HEK293 (cell line): ENCODE measurements at regions not wholly inside any gene's neighbourhood (a gene's known extent, or its start where the extent isn't known, plus 50 kb on each side); places are given as distances from the start of the nearest gene placed in this dataset.

Experiments
- CTCF ChIA-PET: fragments of 350-600 bp; formaldehyde crosslinking; extraction: SDS; loops from one replicate; lab custom pipeline; 2021; ENCODE audit warnings: antibody characterized with exemption; lab: Yijun Ruan, JAX
- POLR2A ChIA-PET: fragments of 300-600 bp; formaldehyde crosslinking; extraction: SDS; loops from one replicate; lab custom pipeline; 2020; ENCODE audit warnings: antibody characterized with exemption, inconsistent platforms; lab: Yijun Ruan, JAX
- H3K27ac ChIP-seq: fragments of 200-500 bp; sonication (Bioruptor generic); 2 replicates; pipeline ENCODE4 v1.5.1; 2014; ENCODE audit warnings: low read depth, low read length, control low read depth, inconsistent platforms; ENCODE audit errors: extremely low read depth
- H3K36me3 ChIP-seq, 2 experiments: fragments of 200-500 bp in 1 of 2; sonication (Bioruptor generic) in 1 of 2; 1 replicate in 1 of 2; 2 replicates in 1 of 2; pipeline ENCODE4 v1.5.1; 2014 to 2017; ENCODE audit warnings: inconsistent platforms in 2 of 2, low read length in 2 of 2; ENCODE audit not compliant: control insufficient read depth in 2 of 2, insufficient read depth in 1 of 2
- H3K4me1 ChIP-seq: fragments of 200-500 bp; sonication (Bioruptor generic); 2 replicates; pipeline ENCODE4 v1.5.1; 2014; ENCODE audit warnings: mild to moderate bottlenecking, low read length, inconsistent platforms; ENCODE audit not compliant: control insufficient read depth, insufficient read depth
- H3K4me3 ChIP-seq: 2 replicates; pipeline ENCODE4 v1.5.1; 2011; ENCODE audit warnings: low read depth, mild to moderate bottlenecking, control low read depth, low read length, moderate library complexity
- H3K9me3 ChIP-seq: fragments of 200-500 bp; sonication (Bioruptor generic); 2 replicates; pipeline ENCODE4 v1.5.1; 2014; ENCODE audit warnings: low read depth, low read length, inconsistent platforms; ENCODE audit not compliant: control insufficient read depth, insufficient read depth
- GLIS2 ChIP-seq: fragments of 450-650 bp; formaldehyde crosslinking; IDR thresholded peaks from 2 replicates; pipeline ENCODE4 v1.5.1; 2016; ENCODE audit warnings: missing biosample characterization, missing genetic modification characterization
- TRIM28 ChIP-seq: IDR thresholded peaks from 2 replicates; pipeline ENCODE4 v1.6.1; 2011; ENCODE audit warnings: low read length, control low read depth, borderline replicate concordance
- ZNF114 ChIP-seq: fragments of 450-650 bp; formaldehyde crosslinking; IDR thresholded peaks from 2 replicates; pipeline ENCODE4 v1.5.0; 2017; ENCODE audit warnings: missing biosample characterization, missing genetic modification characterization
- ZNF155 ChIP-seq: fragments of 450-650 bp; formaldehyde crosslinking; IDR thresholded peaks from 2 replicates; pipeline ENCODE4 v1.5.1; 2016; ENCODE audit warnings: missing biosample characterization, missing genetic modification characterization
- ZNF223 ChIP-seq: fragments of 450-650 bp; formaldehyde crosslinking; IDR thresholded peaks from 2 replicates; pipeline ENCODE4 v1.5.1; 2016; ENCODE audit warnings: missing biosample characterization, missing genetic modification characterization
- ZNF248 ChIP-seq: fragments of 450-650 bp; formaldehyde crosslinking; IDR thresholded peaks from 2 replicates; pipeline ENCODE4 v1.5.1; 2017; ENCODE audit warnings: missing biosample characterization, missing genetic modification characterization
- ZNF266 ChIP-seq: fragments of 450-650 bp; formaldehyde crosslinking; IDR thresholded peaks from 2 replicates; pipeline ENCODE4 v1.5.1; 2016; ENCODE audit warnings: missing biosample characterization, missing genetic modification characterization, low read depth
- ZNF629 ChIP-seq: fragments of 450-650 bp; formaldehyde crosslinking; IDR thresholded peaks from 2 replicates; pipeline ENCODE4 v1.5.1; 2017; ENCODE audit warnings: missing biosample characterization, missing genetic modification characterization
- ZSCAN16 ChIP-seq: fragments of 450-650 bp; formaldehyde crosslinking; IDR thresholded peaks from 2 replicates; pipeline ENCODE4 v1.5.1; 2016; ENCODE audit warnings: missing biosample characterization, missing genetic modification characterization
- TF ChIP-seq, protein P1 (sequence below): fragments of 450-650 bp; formaldehyde crosslinking; IDR thresholded peaks from 2 replicates; pipeline ENCODE4 v1.5.1; 2017; ENCODE audit warnings: missing biosample characterization, missing genetic modification characterization
- TF ChIP-seq, protein P2 (sequence below): fragments of 450-650 bp; formaldehyde crosslinking; IDR thresholded peaks from 2 replicates; pipeline ENCODE4 v1.5.1; 2017; ENCODE audit warnings: missing biosample characterization, missing genetic modification characterization
- TF ChIP-seq, protein P3 (sequence below): fragments of 450-650 bp; formaldehyde crosslinking; IDR thresholded peaks from 2 replicates; pipeline ENCODE4 v1.5.1; 2016; ENCODE audit warnings: missing biosample characterization, missing genetic modification characterization
- TF ChIP-seq, protein P4 (sequence below): fragments of 450-650 bp; formaldehyde crosslinking; IDR thresholded peaks from 2 replicates; pipeline ENCODE4 v1.5.0; 2017; ENCODE audit warnings: missing biosample characterization, missing genetic modification characterization, borderline replicate concordance
- TF ChIP-seq, protein P5 (sequence below): fragments of 450-650 bp; formaldehyde crosslinking; IDR thresholded peaks from 2 replicates; pipeline ENCODE4 v1.5.1; 2016; ENCODE audit warnings: missing biosample characterization, missing genetic modification characterization, borderline replicate concordance

DNA sequence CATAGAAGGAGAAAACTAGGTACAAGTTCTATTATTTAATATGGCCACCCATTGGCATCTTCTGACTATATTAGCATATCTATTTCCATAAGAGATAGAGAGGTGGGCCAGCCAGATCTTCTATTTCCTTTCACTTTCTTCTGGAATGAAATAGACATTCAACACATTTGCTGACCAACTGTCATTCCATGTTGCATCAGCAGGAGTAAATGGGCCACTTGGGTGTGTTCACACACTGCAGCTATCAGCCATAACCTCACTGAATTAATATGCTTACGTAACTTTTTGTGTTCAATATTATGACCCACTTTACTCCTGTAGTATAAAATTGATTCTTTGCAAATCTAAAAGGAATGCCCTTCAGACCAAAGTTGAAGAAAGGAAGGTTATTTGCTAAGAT lies 106.2 kb upstream of the LGR5 start:
- Histone ChIP-seq H3K9me3 (no peaks in the 10 kb centered on the region), H3K4me3 (no peak overlapping the region), H3K36me3 (no peaks in the 10 kb centered on the region)
- POLR2A ChIA-PET, result no interaction called here
- TF ChIP-seq, protein P1, sequence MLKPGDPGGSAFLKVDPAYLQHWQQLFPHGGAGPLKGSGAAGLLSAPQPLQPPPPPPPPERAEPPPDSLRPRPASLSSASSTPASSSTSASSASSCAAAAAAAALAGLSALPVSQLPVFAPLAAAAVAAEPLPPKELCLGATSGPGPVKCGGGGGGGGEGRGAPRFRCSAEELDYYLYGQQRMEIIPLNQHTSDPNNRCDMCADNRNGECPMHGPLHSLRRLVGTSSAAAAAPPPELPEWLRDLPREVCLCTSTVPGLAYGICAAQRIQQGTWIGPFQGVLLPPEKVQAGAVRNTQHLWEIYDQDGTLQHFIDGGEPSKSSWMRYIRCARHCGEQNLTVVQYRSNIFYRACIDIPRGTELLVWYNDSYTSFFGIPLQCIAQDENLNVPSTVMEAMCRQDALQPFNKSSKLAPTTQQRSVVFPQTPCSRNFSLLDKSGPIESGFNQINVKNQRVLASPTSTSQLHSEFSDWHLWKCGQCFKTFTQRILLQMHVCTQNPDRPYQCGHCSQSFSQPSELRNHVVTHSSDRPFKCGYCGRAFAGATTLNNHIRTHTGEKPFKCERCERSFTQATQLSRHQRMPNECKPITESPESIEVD, result no peak
- TF ChIP-seq ZSCAN16, result no peak
- TF ChIP-seq, protein P2, sequence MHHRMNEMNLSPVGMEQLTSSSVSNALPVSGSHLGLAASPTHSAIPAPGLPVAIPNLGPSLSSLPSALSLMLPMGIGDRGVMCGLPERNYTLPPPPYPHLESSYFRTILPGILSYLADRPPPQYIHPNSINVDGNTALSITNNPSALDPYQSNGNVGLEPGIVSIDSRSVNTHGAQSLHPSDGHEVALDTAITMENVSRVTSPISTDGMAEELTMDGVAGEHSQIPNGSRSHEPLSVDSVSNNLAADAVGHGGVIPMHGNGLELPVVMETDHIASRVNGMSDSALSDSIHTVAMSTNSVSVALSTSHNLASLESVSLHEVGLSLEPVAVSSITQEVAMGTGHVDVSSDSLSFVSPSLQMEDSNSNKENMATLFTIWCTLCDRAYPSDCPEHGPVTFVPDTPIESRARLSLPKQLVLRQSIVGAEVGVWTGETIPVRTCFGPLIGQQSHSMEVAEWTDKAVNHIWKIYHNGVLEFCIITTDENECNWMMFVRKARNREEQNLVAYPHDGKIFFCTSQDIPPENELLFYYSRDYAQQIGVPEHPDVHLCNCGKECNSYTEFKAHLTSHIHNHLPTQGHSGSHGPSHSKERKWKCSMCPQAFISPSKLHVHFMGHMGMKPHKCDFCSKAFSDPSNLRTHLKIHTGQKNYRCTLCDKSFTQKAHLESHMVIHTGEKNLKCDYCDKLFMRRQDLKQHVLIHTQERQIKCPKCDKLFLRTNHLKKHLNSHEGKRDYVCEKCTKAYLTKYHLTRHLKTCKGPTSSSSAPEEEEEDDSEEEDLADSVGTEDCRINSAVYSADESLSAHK (tag by site-specific recombination), result no peak
- no peak for TF ChIP-seq ZNF155 (tag by site-specific recombination)
- no peak for TF ChIP-seq GLIS2 (tag by site-specific recombination)
- TF ChIP-seq, protein P3, sequence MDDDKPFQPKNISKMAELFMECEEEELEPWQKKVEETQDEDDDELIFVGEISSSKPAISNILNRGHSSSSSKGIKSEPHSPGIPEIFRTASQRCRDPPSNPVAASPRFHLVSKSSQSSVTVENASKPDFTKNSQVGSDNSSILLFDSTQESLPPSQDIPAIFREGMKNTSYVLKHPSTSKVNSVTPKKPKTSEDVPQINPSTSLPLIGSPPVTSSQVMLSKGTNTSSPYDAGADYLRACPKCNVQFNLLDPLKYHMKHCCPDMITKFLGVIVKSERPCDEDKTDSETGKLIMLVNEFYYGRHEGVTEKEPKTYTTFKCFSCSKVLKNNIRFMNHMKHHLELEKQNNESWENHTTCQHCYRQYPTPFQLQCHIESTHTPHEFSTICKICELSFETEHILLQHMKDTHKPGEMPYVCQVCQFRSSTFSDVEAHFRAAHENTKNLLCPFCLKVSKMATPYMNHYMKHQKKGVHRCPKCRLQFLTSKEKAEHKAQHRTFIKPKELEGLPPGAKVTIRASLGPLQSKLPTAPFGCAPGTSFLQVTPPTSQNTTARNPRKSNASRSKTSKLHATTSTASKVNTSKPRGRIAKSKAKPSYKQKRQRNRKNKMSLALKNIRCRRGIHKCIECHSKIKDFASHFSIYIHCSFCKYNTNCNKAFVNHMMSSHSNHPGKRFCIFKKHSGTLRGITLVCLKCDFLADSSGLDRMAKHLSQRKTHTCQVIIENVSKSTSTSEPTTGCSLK, result no peak
- TF ChIP-seq, protein P4, sequence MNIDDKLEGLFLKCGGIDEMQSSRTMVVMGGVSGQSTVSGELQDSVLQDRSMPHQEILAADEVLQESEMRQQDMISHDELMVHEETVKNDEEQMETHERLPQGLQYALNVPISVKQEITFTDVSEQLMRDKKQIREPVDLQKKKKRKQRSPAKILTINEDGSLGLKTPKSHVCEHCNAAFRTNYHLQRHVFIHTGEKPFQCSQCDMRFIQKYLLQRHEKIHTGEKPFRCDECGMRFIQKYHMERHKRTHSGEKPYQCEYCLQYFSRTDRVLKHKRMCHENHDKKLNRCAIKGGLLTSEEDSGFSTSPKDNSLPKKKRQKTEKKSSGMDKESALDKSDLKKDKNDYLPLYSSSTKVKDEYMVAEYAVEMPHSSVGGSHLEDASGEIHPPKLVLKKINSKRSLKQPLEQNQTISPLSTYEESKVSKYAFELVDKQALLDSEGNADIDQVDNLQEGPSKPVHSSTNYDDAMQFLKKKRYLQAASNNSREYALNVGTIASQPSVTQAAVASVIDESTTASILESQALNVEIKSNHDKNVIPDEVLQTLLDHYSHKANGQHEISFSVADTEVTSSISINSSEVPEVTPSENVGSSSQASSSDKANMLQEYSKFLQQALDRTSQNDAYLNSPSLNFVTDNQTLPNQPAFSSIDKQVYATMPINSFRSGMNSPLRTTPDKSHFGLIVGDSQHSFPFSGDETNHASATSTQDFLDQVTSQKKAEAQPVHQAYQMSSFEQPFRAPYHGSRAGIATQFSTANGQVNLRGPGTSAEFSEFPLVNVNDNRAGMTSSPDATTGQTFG (tag by site-specific recombination), result no peak
- TF ChIP-seq ZNF629 (tag by site-specific recombination), result no peak
- TF ChIP-seq ZNF248 (tag by site-specific recombination), result no peak
- TF ChIP-seq ZNF114 (tag by site-specific recombination), result no peak
- TF ChIP-seq ZNF266, result no peak
- TF ChIP-seq TRIM28, result no peak
- TF ChIP-seq, protein P5, sequence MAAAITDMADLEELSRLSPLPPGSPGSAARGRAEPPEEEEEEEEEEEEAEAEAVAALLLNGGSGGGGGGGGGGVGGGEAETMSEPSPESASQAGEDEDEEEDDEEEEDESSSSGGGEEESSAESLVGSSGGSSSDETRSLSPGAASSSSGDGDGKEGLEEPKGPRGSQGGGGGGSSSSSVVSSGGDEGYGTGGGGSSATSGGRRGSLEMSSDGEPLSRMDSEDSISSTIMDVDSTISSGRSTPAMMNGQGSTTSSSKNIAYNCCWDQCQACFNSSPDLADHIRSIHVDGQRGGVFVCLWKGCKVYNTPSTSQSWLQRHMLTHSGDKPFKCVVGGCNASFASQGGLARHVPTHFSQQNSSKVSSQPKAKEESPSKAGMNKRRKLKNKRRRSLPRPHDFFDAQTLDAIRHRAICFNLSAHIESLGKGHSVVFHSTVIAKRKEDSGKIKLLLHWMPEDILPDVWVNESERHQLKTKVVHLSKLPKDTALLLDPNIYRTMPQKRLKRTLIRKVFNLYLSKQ (tag by site-specific recombination), result no peak
- no peak for TF ChIP-seq ZNF223 (tag by site-specific recombination)
- TF ChIP-seq, all 188 proteins: peak for 0
- CTCF ChIA-PET, result no interaction called here
- H3K27ac ChIP-seq, result no peak overlapping the region
- no peaks in the 10 kb centered on the region for H3K4me1 ChIP-seq

DNA sequence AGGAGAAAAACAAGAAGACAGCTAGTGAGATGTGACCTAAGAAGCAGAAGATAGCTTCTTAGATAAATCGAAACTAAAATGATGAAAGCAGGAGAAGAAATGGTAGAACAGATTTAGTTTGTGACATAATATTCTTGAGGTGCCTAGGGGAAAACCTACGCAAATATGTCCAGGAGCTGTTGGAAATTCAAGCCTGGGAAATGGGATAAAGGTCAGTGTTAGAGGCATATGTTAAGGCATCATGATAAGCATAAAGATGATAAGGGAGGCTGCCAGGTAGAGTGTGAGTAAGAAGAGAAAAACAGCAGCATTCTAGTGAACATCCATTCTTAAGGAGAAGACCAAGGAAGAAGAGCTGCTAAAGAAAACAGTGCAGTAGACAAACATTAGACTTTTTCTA lies 109.6 kb upstream of the LGR5 start:
- H3K27ac ChIP-seq, result no peak overlapping the region
- H3K36me3 ChIP-seq, result no peaks in the 10 kb centered on the region
- ChIA-PET CTCF (no interaction called here), POLR2A (no interaction called here)
- H3K9me3 ChIP-seq, result no peaks in the 10 kb centered on the region
- no peak overlapping the region for H3K4me3 ChIP-seq
- no peaks in the 10 kb centered on the region for H3K4me1 ChIP-seq
- TF ChIP-seq ZNF629 (tag by site-specific recombination), result no peak
